NCI-H82 treated with DMSO at 0.1 percent for 48 hours (cell line): ENCODE measurements at regions not wholly inside any gene's neighbourhood (a gene's known extent, or its start where the extent isn't known, plus 50 kb on each side); places are given as distances from the start of the nearest gene placed in this dataset.

Experiments used
- DNase-seq: peaks from one replicate; lab custom pipeline; 2025; ENCODE audit not compliant: unreplicated experiment; lab: John Stamatoyannopoulos, UW

DNA sequence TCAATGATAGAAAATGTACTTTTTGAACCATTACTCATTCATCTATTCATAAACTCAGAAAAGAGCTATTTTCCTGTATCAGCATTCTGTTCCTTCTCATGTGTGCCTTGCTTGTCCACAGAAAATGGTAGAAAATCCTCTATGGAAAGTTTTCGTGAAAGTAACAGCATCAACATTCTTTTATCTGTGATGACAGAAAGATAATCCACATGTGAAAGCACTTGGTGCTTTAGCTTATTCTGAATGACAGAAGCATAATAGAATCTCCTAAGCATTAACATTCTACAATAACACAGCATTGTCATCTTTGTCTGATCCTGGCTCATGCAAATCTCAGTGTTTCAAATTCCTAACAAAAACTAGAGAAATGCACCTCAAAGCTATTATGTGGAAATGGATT, 431.9 kb downstream of the ADAMTS20 start:
- DNase-seq: no peak

DNA sequence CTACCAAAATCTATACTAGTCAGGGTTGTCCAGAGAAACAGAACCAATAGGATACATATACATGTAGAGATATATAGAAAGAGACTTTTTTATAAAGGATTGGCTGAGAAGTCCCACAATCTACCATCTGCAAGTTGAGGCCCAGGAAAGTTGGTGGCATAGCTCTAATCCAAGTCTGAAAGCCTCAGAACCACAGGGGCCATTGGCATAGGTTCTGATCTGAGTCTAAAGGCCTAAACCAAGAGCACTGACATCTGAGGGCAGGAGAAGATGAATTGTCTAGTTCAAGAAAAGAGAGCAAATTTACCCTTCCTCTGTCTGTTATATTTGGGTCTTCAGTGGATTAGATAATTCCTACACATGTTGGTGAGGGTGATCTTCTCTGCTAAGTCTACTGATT, 433.1 kb downstream of the ADAMTS20 start:
- no peak for DNase-seq

DNA sequence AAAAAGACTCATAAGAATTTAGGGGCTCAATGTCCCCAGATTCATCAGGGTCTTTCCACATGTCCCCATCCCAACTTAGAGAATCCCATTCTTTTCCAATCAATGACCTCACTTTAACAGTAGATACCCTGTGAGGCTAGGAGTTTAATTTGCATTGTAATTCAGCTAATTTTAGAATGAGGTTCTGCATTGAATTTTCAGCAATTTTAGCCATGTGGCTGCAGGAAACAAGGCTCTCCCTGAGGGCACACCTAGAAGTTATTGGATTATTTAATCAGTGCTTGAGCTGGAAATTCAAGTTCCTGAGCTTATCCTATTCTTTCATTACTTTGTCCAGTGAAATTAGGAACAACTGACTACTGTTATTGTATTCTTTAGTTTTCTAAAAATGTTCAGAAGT, 433.8 kb downstream of the ADAMTS20 start:
- DNase-seq: no peak

DNA sequence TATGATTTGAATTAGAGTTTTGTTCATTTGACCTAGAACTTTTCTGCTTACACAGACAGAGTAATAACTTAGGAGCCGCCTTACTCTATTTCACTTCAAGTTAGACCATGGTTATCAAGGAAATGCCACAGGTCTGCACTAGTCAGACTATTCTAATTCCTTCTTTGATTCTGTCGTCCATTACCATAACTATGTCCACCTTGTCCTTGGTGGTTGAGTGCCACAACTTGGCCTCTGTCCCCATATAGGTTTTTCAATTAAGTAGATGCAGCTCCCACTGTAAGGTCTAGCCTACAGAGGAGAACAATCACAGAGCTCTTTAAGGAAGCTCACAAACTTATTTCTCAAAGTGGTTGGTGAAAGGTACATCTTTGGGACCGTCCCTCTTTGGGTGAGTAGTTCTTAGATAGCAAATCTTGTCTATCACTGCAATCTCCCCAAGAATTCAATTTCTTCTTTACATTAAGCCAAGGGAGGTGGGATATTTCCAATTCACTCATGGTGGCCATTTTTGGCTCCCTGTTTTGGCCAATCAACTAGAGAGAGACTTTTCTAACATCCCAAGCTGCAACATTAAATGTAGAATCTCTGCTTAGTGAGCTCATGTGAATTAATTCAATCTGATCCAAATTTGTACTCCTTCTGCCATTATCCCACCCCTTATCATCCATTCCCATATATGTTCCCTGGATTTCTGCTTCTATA, 434.6 kb downstream of the ADAMTS20 start:
- DNase-seq: no peak

DNA sequence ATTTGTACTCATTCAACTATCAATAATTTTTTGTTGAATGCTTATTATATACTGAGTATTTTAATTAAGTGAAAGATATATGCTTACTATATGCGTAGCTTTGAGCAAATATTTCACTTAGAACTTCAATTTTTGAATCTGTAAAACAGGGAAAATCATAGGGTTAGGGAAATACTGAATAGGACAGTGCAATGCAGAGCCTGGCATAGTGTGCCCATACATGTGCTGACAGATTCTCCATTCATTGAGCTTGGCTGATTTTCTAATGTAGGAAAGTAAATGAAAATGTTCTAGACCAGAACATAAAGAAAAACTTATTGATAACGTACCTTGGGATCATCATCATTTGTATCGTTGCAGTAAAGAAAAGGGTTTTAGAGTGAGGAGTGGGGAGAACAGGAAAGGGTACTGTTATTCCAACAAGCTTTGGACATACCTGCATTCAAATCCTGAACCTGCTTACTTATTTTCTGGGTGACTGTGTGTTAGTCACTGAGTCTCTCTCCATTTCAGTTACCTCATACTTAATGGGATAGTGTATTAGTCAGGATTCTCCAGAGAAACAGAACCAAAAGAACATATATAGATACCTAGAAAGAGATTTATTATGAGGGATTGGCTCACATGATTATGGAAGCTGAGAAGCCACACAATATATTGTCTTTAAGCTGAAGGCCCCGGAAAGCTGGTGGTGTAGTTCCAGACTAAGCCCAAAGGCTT, 436.4 kb downstream of the ADAMTS20 start:
- DNase-seq: no peak

DNA sequence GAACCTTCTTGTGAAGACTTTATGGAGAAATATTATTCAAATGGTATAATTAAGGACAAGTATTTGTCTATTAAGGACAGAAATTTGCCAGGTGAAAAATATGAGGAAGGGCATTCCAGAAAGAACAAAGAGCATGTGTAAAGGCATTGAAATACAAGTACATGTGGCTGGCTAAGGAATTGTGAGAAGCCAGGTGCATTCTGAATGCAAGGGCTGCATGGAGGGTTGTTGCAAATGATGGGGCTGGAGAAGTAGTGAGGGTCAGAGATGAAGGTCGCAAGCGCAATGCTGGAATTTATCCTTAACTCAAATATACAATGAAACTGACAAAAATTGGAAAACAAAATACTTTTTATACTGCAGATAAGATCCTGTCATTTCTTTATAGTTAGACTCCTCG, 437.7 kb downstream of the ADAMTS20 start:
- DNase-seq: no peak

DNA sequence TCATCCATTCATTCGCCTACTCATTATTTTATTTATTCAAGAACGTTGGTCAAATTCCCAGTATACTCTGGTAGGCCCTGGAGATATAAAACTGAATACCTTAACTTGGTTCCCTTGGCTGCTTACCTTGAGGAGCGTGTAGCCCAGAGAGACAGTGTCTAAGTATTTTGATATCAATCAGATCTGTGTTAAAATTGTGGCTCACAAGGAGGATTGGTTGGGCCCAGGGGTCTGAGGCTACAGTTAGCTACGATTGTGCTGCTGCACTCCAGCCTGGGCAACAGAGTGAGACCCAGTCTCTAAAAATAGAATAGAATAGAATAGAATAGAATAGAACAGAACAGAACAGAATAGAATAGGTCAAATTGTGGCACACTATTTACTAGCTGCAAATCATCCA, 438.4 kb downstream of the ADAMTS20 start:
- no peak for DNase-seq

DNA sequence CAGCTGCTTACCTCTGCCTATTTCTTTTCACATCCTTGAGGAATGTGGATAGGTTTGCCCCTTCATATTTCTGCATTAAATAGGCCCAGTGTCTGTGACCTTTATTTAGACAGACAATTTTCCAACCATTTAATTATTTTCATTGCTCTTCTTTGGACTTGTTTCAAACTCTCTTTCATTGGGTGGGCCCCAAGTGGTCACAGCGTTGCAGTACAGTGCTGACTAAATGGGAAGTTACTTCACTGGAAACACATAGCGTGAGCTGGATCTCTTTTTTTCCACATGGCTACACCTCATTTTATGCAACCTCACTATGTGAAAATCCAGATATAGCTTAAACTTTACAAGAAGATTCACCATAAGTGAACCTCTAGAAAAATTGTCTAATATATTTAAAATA, 438.9 kb downstream of the ADAMTS20 start:
- DNase-seq: no peak

DNA sequence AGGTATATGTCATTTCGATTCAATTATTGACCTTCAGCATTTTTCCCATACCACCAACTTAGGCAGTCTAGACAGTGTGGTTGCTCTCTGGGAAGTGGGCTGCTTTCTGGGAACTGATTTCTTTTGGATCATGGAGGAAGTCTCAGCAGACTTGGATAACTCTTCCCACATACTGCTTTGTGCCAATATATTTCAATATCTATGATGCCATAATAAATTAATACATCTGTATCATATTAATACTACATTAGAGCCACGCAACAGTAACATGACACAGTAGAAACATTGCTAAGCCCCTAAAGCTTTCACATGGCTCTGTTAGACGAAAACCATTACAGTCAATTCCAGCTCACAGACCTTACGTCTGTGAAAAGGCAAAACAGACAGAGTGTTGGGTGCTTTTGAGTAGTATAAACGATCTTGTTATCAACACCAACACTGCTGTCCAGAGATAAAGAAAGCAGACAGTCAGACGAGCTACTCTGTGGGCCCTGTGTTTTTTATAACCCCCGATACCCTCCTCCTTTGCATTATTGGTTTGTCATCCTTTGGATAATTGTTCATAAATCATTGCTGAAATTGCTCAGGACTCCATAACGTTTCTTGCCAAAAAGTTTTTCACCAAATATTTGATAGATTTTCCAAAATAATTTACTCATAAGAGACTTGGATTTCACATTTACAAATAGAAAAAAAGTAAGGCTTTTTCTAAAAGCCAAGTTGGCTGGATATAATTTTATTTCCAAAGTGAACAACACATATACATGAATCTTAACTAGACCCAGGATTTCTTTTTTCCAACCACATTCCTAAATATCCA, 439.7 kb downstream of the ADAMTS20 start:
- DNase-seq: no peak

DNA sequence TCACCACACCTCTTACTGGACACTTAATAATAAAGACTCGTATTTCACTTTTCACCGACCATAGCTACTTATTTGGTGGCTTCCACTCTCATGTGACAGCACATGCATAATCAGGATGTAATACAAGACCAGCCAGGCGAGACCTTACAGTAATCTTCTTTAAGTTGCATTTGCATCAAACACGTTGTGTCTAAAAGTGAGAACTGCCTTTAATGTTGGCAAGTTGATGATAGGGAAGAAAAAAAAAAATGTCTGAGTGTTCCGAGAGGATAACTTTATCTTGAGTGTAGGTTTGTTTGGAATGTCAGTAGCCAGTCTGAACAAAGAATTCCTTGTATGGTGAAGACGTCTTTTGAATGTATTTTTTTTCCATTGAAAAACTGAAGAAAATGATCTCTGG, 440.4 kb downstream of the ADAMTS20 start:
- DNase-seq: no peak

DNA sequence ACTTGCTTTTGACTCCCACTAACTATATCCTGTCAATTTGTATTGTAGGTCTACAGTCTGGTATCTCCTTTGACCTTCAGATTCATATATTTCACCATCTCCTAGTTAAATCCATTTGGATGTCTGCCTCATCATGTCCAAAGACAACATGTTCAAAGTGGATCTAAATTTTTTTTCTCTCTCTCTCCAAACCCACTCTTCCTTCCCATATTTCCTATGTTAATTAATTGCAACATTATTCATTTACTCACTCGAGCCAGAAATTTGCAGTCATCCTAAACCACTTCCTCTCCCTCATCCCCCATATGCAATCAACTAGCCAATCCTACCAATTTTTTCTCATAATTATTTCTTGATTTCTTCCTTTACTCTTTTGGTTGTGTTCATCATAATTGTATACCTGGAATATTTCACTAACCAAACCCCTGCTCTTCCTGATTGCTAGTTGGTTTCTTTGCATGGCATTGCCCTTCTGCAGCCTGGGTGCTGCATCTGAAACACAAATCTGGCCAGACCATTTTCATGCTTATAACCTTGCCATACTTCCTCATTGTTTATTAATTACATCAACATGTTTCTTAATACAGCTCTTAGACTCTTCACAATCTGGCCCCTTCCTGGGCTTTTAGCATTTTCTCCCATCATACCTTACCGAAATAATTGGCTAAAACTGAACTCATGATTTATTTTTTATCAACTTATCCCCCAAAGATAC, 442.2 kb downstream of the ADAMTS20 start:
- DNase-seq: no peak

DNA sequence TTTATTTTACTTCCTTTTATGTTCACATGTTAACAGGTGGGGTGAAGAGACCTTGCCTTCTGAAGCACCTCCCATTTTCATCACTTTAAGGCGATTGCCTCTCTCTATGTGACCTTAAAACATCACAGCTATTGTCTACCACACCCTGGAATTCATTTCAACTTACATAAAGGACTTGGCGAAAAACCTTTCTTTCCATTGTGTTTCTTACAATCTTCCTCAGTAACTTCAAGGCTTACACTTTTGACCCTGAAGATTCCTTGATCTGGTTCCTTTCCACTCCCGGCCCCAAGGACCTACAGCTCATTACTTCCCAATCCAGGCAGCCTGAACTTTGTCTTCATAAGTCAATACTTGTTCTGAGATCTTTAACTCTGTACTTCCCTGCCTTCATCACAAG, 443.3 kb downstream of the ADAMTS20 start:
- no peak for DNase-seq

DNA sequence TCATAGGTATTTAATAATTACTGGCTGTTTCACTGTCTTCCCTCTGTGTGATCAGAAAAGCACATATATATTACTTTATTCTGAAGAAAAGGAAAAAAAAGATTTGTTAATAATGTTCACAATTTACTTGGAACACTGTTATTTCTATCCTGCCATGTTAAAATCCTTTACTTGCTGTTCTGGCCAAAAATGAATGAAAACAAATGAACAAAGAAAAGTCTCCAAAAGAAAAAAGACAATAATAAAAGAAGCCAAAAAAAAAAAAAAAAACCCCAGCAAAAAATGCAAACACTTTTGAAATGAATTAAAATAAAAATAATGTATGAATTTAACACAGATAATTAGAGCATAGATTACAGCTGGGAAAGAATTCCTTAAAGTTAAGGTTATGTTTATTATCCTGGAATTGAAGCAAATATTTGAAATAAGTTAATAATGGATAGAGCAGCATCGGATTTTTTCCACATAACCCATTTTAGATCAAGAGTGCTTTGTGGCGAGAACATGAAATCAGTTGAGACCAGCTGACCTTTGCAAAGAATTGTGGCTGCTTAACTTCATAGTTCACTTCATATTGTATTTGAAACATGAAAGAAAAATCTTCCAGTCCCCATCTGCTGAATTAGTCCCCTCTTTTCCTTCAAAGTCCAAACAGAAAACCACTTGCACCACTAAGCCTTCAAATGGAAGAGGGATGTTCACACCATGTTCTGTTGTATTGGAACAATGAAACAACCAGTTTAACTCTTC, 444.8 kb downstream of the ADAMTS20 start:
- no peak for DNase-seq

DNA sequence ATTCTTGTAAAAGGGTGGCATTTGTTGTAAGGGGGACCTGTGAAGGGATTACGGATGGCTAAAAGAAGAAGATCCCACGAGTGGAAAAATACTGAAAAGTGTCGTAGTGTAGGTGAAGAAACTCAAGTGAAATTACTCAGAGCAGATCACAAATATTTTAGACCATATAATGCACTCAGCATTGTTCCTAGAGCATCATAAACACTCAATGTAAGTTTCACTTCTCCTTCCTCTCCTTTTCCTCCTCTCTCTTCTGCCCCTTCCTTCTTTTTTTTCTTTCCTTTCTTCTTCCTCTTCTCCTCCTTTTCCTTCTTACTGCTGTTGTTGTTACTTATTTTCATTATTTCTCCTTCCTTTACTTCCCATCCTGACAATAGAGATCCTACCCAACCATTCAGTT, 445.6 kb downstream of the ADAMTS20 start:
- no peak for DNase-seq

DNA sequence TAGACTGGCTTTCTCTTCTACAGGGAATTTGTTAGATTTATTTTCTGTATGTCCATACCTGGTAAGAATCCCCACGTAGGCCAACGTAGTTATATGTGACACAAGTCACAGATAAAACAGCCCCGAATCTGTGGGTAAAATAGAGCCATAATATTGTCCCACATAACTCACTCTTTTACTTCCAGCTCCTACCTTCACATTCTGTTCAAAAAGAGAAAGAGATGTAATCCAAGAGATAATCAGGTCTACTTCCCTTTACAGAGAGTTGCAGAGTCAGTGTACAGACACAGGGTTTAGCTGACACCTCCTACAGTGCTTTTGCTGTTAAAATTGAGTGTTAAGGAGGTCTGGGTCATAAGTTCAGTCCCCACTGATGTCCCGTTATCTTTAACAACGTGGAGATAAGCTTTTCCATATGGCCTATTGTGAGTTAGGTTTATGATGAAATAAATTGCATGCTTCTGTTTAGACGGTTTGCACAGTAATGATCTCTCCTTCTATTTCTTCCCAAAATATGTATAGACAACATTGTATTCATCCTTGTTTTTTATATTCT, 446.5 kb downstream of the ADAMTS20 start:
- no peak for DNase-seq

DNA sequence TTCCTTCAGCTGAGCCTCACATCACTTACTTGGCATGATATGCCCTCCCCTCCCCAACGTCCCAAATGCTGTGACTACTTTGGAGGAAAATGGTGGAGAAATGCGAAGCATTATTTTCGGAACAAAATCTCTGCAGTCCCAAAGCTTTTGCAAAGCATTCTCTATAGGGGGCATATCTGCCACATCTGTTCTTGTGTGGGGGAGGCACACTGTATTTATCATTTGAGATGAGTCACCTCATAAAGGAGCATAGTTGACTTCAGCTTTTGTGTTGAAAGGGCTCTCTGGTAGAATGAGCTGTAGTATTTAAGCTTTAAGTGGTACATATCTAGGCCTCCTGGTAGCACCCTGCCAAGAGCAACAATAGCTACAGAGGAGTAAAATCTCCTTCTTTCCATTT, 447.5 kb downstream of the ADAMTS20 start:
- DNase-seq: no peak

DNA sequence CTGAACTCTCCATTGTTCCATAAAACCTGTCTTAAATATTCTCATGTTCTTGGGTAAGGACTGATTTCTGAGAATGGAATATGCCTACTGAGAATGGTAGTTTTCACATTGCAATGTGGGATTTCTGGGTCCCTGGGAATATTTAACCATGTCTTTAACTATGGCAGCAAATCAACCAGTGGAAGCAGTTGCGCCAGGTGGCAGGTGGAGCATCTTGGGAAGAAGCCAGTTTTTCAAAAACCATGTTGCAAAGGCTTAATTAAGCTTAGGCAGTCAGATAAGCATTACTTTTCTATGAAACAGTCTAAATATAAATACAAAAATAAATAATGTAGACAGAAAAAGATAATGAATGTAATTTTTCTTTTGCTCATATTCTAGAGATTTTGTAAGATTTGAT, 448.1 kb downstream of the ADAMTS20 start:
- DNase-seq: no peak

DNA sequence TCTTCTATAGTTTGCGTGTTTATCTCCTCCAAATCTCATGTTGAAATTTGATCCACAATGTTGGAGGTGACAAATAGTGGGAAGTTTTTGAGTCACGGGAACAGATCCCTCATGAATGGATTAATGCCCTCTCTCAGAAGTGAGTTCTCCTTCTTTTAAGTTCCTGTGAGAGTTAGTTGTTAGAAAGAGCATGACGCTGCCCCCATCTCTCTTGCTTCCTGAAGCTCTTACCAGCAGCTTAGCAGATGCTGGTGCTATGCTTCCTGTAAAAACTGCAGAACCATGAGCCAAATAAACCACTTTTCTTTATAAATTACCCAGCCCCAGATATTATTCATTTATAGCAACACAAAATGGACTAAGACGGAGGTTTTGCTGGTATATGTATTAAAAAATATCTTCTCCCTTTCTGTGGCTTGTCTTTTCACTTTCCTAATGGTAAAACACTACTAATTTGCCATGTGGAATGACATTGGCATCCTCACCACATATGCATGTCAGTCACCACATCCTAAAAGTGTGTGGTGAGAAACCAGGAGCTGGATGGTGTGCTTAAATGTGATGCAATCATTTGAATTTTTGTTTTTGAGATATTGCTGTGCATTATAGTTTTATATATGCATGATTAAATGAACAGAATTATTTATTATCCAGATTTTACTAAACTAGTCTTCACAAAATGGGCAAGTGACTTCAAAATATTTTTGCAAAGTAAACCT, 449.3 kb downstream of the ADAMTS20 start:
- no peak for DNase-seq

DNA sequence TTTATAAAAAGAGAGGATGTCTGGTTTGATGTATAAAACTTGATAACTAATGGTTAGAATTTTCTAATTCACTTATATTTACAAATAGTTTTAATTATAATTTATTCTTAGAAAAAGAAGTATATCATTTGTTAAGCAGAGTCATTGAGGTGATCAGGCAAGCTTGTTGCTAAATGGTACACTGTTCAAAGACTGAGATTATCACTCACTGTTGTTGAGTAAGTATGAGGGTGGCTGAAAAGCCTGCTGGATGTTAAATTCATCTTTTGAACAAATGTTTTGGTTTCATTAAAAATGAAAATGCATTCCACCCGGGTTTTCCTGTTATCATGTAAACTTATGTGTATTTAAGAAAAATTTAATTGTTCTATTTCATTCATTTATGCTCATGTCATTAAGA, 451.8 kb downstream of the ADAMTS20 start:
- no peak for DNase-seq

DNA sequence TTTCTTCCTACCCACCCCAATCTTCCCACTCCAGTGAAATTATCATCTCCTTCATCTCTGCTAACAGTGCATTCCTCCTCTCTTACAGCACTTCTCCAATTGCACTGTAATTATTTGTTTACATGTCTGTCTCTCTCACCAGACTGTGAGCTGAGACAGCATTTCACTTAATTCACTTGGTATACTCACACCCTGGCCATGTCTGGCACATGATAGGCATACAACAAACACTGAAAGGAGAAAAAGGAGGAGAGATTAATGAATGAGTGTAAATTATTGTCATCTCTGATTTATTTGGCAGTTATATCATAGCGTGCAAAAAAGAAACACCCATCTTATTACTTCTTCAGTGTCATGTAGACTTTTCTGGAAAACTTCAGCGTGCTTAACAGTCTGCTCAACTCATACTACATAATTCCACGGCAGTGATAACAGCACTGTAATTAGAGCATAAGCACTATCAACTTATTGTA, 452.3 kb downstream of the ADAMTS20 start:
- no peak for DNase-seq
